ENCODE measurements at regions not wholly inside any gene's neighbourhood (a gene's known extent, or its start where the extent isn't known, plus 50 kb on each side); places are given as distances from the start of the nearest gene placed in this dataset.

GRCh38 chr15:62459875-62460274 lies 294.8 kb upstream of the C2CD4B start:
- H3K4me3 ChIP-seq (ENCODE audit: low read depth, low read length), result no peak overlapping the region

- H3K4me3 ChIP-seq (ENCODE audit: low read depth, low read length), result no peak overlapping the region
Measured at GRCh38 chr15:62462268-62462667, 297.2 kb upstream of the C2CD4B start.

GRCh38 chr15:62462721-62463120 lies 297.6 kb upstream of the C2CD4B start:
- H3K4me3 ChIP-seq (ENCODE audit: low read depth, low read length), result no peak overlapping the region

GRCh38 chr15:62464705-62465104 lies 299.6 kb upstream of the C2CD4B start:
- H3K4me3 ChIP-seq (ENCODE audit: low read depth, low read length), result no peak overlapping the region

- H3K4me3 ChIP-seq (ENCODE audit: low read depth, low read length), result no peak overlapping the region
Measured at GRCh38 chr15:62465173-62465572, 300.1 kb upstream of the C2CD4B start.

GRCh38 chr15:62469478-62469873 lies 304.4 kb upstream of the C2CD4B start:
- H3K4me3 ChIP-seq (ENCODE audit: low read depth, low read length), result no peak overlapping the region

GRCh38 chr15:62469874-62470688 lies 305.0 kb upstream of the C2CD4B start:
- H3K4me3 ChIP-seq (ENCODE audit: low read depth, low read length), result no peak overlapping the region

GRCh38 chr15:62472616-62473299 lies 307.7 kb upstream of the C2CD4B start:
- no peak overlapping the region for H3K4me3 ChIP-seq (ENCODE audit: low read depth, low read length)

- no peak overlapping the region for H3K4me3 ChIP-seq (ENCODE audit: low read depth, low read length)
Measured at GRCh38 chr15:62474021-62474770, 309.1 kb upstream of the C2CD4B start.

- no peak overlapping the region for H3K4me3 ChIP-seq (ENCODE audit: low read depth, low read length)
Measured at GRCh38 chr15:62474771-62475124, 309.7 kb upstream of the C2CD4B start.

GRCh38 chr15:62475591-62475990 lies 310.5 kb upstream of the C2CD4B start:
- H3K4me3 ChIP-seq (ENCODE audit: low read depth, low read length), result no peak overlapping the region

GRCh38 chr15:62476163-62476562 lies 311.1 kb upstream of the C2CD4B start:
- H3K4me3 ChIP-seq (ENCODE audit: low read depth, low read length), result no peak overlapping the region

GRCh38 chr15:62477929-62478328 lies 312.8 kb upstream of the C2CD4B start:
- no peak overlapping the region for H3K4me3 ChIP-seq (ENCODE audit: low read depth, low read length)

GRCh38 chr15:62482785-62483429 lies 317.8 kb upstream of the C2CD4B start:
- no peak overlapping the region for H3K4me3 ChIP-seq (ENCODE audit: low read depth, low read length)

GRCh38 chr15:62483814-62484213 lies 318.7 kb upstream of the C2CD4B start:
- no peak overlapping the region for H3K4me3 ChIP-seq (ENCODE audit: low read depth, low read length)

- H3K4me3 ChIP-seq (ENCODE audit: low read depth, low read length), result no peak overlapping the region
Measured at GRCh38 chr15:62485170-62485720, 320.2 kb upstream of the C2CD4B start.

- H3K4me3 ChIP-seq (ENCODE audit: low read depth, low read length), result no peak overlapping the region
Measured at GRCh38 chr15:62486041-62486440, 321.0 kb upstream of the C2CD4B start.

- no peak overlapping the region for H3K4me3 ChIP-seq (ENCODE audit: low read depth, low read length)
Measured at GRCh38 chr15:62488387-62488786, 323.3 kb upstream of the C2CD4B start.

GRCh38 chr15:62491642-62492041 lies 326.6 kb upstream of the C2CD4B start:
- H3K4me3 ChIP-seq (ENCODE audit: low read depth, low read length), result no peak overlapping the region

GRCh38 chr15:62492900-62493299 lies 327.8 kb upstream of the C2CD4B start:
- no peak overlapping the region for H3K4me3 ChIP-seq (ENCODE audit: low read depth, low read length)

GRCh38 chr15:62494197-62494596 lies 329.1 kb upstream of the C2CD4B start:
- H3K4me3 ChIP-seq (ENCODE audit: low read depth, low read length), result no peak overlapping the region
